Endothelial cell of umbilical vein (primary cell): ENCODE measurements at regions not wholly inside any gene's neighbourhood (a gene's known extent, or its start where the extent isn't known, plus 50 kb on each side); places are given as distances from the start of the nearest gene placed in this dataset.

Experiments
- BruUV-seq: library from RNA; stranded (reverse); fragments of 400-500 nt; replicated peaks from 2 replicates; lab custom pipeline; 2021; lab: Mats Ljungman, UMichigan
- CTCF ChIA-PET: fragments of 300-600, 350-600 bp; sonication (Branson Sonifier 250); formaldehyde crosslinking; loops from one replicate; lab custom pipeline; 2021; ENCODE audit warnings: antibody characterized with exemption, inconsistent platforms; lab: Charles Lee
- POLR2A ChIA-PET: fragments of 300-600, 350-600 bp; sonication (Branson Sonifier 250); formaldehyde crosslinking; loops from one replicate; lab custom pipeline; 2021; ENCODE audit warnings: antibody characterized with exemption, inconsistent platforms; lab: Charles Lee
- DNase-seq: peaks from one replicate; pipeline ENCODE4 v3.0.0-alpha.2; 2011; ENCODE audit warnings: low read depth, low spot score
- FAIRE-seq: peaks from 2 replicates; lab custom pipeline; 2011; peaks lifted over from hg19 to GRCh38; lab: Jason Lieb, UNC
- H2AFZ ChIP-seq: 2 replicates; pipeline ENCODE4 v1.6.0; 2012; ENCODE audit warnings: low read depth, low read length, control low read depth, inconsistent platforms
- H3K27ac ChIP-seq: 2 replicates; pipeline ENCODE4 v1.5.1; 2011; ENCODE audit warnings: low read depth, mild to moderate bottlenecking, control low read depth, low read length, moderate library complexity; ENCODE audit not compliant: insufficient read depth
- H3K27me3 ChIP-seq, 2 experiments: 2 replicates each; pipeline versions ENCODE4 v1.6.0 to v1.6.1; 2011; ENCODE audit warnings: low read length in 2 of 2, mixed read lengths in 1 of 2; ENCODE audit not compliant: control insufficient read depth in 2 of 2, insufficient read depth in 2 of 2
- H3K36me3 ChIP-seq, 2 experiments: 2 replicates in 1 of 2; 3 replicates in 1 of 2; pipeline ENCODE4 v1.5.1; 2011; ENCODE audit warnings: low read length in 2 of 2, mild to moderate bottlenecking in 1 of 2, moderate library complexity in 1 of 2; ENCODE audit not compliant: control insufficient read depth in 2 of 2, insufficient read depth in 2 of 2; ENCODE audit errors: extremely low read depth in 1 of 2
- H3K4me1 ChIP-seq: 3 replicates; pipeline ENCODE4 v1.5.1; 2011; ENCODE audit warnings: mild to moderate bottlenecking, low read length; ENCODE audit not compliant: control insufficient read depth, insufficient read depth; ENCODE audit errors: extremely low read depth
- H3K4me2 ChIP-seq: 2 replicates; pipeline ENCODE4 v1.6.1; 2011; ENCODE audit warnings: low read length, control low read depth, mixed read lengths; ENCODE audit not compliant: insufficient read depth
- H3K4me3 ChIP-seq, 3 experiments: fragments of 200-600 bp in 1 of 3; sonication (generic), shearing (Covaris generic) in 1 of 3; replicated peaks in 1 of 3; 2 replicates each; pipeline ENCODE4 v1.5.1; 2011 to 2016; ENCODE audit warnings: control low read depth in 3 of 3, low read length in 3 of 3, mild to moderate bottlenecking in 2 of 3, inconsistent platforms in 1 of 3, low read depth in 1 of 3, moderate library complexity in 1 of 3; ENCODE audit not compliant: insufficient read depth in 1 of 3
- H3K79me2 ChIP-seq: 2 replicates; pipeline ENCODE4 v1.6.0; 2012; ENCODE audit warnings: low read length, inconsistent platforms; ENCODE audit not compliant: control insufficient read depth, insufficient read depth
- H3K9ac ChIP-seq: replicated peaks from 2 replicates; pipeline ENCODE3; 2011; ENCODE audit warnings: low read length, control low read depth; ENCODE audit not compliant: insufficient read depth; ENCODE audit errors: extremely low read depth
- H3K9me1 ChIP-seq: replicated peaks from 3 replicates; pipeline ENCODE4 v1.6.0; 2011; ENCODE audit warnings: mild to moderate bottlenecking, low read length; ENCODE audit not compliant: control insufficient read depth, insufficient read depth; ENCODE audit errors: extremely low read depth
- H3K9me3 ChIP-seq: replicated peaks from 2 replicates; pipeline ENCODE4 v1.5.1; 2012; ENCODE audit warnings: low read length, inconsistent platforms; ENCODE audit not compliant: control insufficient read depth, insufficient read depth
- H4K20me1 ChIP-seq: replicated peaks from 2 replicates; pipeline ENCODE3; 2011; ENCODE audit warnings: mild to moderate bottlenecking, low read length; ENCODE audit not compliant: control insufficient read depth, insufficient read depth; ENCODE audit errors: extremely low read depth
- CTCF ChIP-seq, 2 donors: IDR thresholded peaks; 1 replicate in 1 of 2; 2 replicates in 1 of 2; pipeline ENCODE4 v1.5.1; 2011; ENCODE audit warnings: low read length in 2 of 2, mild to moderate bottlenecking in 2 of 2, moderate library complexity in 2 of 2, control low read depth in 1 of 2, inconsistent platforms in 1 of 2, low read depth in 1 of 2; ENCODE audit not compliant: insufficient read depth in 1 of 2; ENCODE audit errors: extremely low read depth in 1 of 2
- EZH2 ChIP-seq: IDR thresholded peaks from 2 replicates; pipeline ENCODE4 v1.6.1; 2012; ENCODE audit warnings: borderline replicate concordance, low read depth, mild to moderate bottlenecking, moderate library complexity, low read length, inconsistent platforms; ENCODE audit not compliant: severe bottlenecking
- FOS ChIP-seq: IDR thresholded peaks from 2 replicates; pipeline ENCODE4 v1.6.1; 2011; ENCODE audit warnings: mild to moderate bottlenecking, low read length, moderate library complexity, borderline replicate concordance; ENCODE audit not compliant: insufficient read depth
- GATA2 ChIP-seq: IDR thresholded peaks from 2 replicates; pipeline ENCODE4 v1.7.0; 2011; ENCODE audit warnings: low read depth, mild to moderate bottlenecking, moderate library complexity, mixed read lengths, low read length; ENCODE audit not compliant: insufficient read length, insufficient read depth
- JUN ChIP-seq: IDR thresholded peaks from 2 replicates; pipeline ENCODE4 v1.6.1; 2011; ENCODE audit warnings: borderline replicate concordance, low read depth; ENCODE audit not compliant: insufficient read length, insufficient read depth
- MAX ChIP-seq: IDR thresholded peaks from 2 replicates; pipeline ENCODE4 v1.6.1; 2011; ENCODE audit not compliant: insufficient read depth, insufficient read length
- MYC ChIP-seq: IDR thresholded peaks from one replicate; pipeline ENCODE4 v1.6.1; 2011; ENCODE audit warnings: mild to moderate bottlenecking, low read depth, low read length
- POLR2A ChIP-seq: IDR thresholded peaks from 2 replicates; pipeline ENCODE4 v1.6.1; 2012; ENCODE audit warnings: low read depth, mild to moderate bottlenecking, control low read depth, low read length
- POLR2AphosphoS5 ChIP-seq: IDR thresholded peaks from 2 replicates; pipeline ENCODE4 v1.6.1; 2012; ENCODE audit warnings: low read depth, mild to moderate bottlenecking, control low read depth, low read length, moderate library complexity; ENCODE audit not compliant: insufficient read depth
- dilution Hi-C: fragments of 300-500 bp; cut with MboI; formaldehyde crosslinking; loops from one replicate; pipeline ENCODE4 v1.15.0; 2019; ENCODE audit warnings: low sequenced_read_pairs; ENCODE audit not compliant: extremely low pct_ligation_motif_present
- intact Hi-C: fragments of 100-400 bp; cut with micrococcal nuclease; formaldehyde crosslinking; loops from one replicate; pipeline ENCODE4 v1.10.0; 2022

GRCh38 chrX:99308302-99308701 lies 1101.8 kb downstream of the PCDH19 start:
- no peak overlapping the region for H2AFZ ChIP-seq
- TF ChIP-seq MYC (no peak), MAX (no peak), JUN (no peak), EZH2 (no peak), GATA2 (no peak), CTCF (IDR thresholded peaks at IDR 0.05; ENCODE audit: extremely low read depth in 1 of 2, insufficient read depth in 1 of 2, low read depth in 1 of 2, low read length in 2 of 2) (no peak), POLR2AphosphoS5 (no peak), POLR2A (no peak), FOS (no peak)
- no peaks in the 10 kb centered on the region for H3K36me3 ChIP-seq
- H3K79me2 ChIP-seq: no peaks in the 10 kb centered on the region
- no peaks in the 10 kb centered on the region for H3K27me3 ChIP-seq
- no peak overlapping the region for H3K9ac ChIP-seq
- H3K9me1 ChIP-seq: no peaks in the 10 kb centered on the region
- FAIRE-seq (no peak), DNase-seq (no peak)
- intact Hi-C loops (loop anchor here (10.0 kb wide), 1 partner anchor 1066 kb away; no protein-coding TSS in a partner anchor), dilution Hi-C loops (no loop called here)
- no peaks in the 10 kb centered on the region for H3K9me3 ChIP-seq
- no peaks in the 10 kb centered on the region for H3K4me1 ChIP-seq
- H3K4me2 ChIP-seq: no peak overlapping the region
- no TSS peak for BruUV-seq
- POLR2A ChIA-PET: no interaction called here
- H4K20me1 ChIP-seq: no peaks in the 10 kb centered on the region
- CTCF ChIA-PET: no interaction called here
- no peak overlapping the region for H3K27ac ChIP-seq
- H3K4me3 ChIP-seq: no peak overlapping the region
